K562 (cell line): ENCODE measurements at regions not wholly inside any gene's neighbourhood (a gene's known extent, or its start where the extent isn't known, plus 50 kb on each side); places are given as distances from the start of the nearest gene placed in this dataset.
A peak's percentile ranks its signal among the peaks of the same experiment; 100 is the strongest.

Source experiments
- CREB3L1 ChIP-seq: fragments of 450-650 bp; IDR thresholded peaks from 2 replicates; pipeline ENCODE4 v1.6.1; 2014; ENCODE audit warnings: low read depth, mild to moderate bottlenecking, moderate library complexity, borderline replicate concordance
- E4F1 ChIP-seq: fragments of 250-450 bp; sonication (Bioruptor Pico); IDR thresholded peaks from 2 replicates; pipeline ENCODE4 v1.5.0; 2021; ENCODE audit warnings: mild to moderate bottlenecking, borderline replicate concordance
- HNRNPLL ChIP-seq: fragments of 200-400 bp; formaldehyde crosslinking; IDR thresholded peaks from 2 replicates; pipeline ENCODE4 v1.6.1; 2017; ENCODE audit warnings: low read length, low read depth, mild to moderate bottlenecking; ENCODE audit not compliant: poor library complexity, severe bottlenecking
- MBD1 ChIP-seq: fragments of 250-450 bp; sonication (Bioruptor Pico); IDR thresholded peaks from 2 replicates; pipeline ENCODE4 v1.8.0; 2022; ENCODE audit warnings: inconsistent platforms
- NONO ChIP-seq, 2 experiments: fragments of 200-400 bp in 1 of 2; fragments of 450-650 bp in 1 of 2; formaldehyde crosslinking in 1 of 2; IDR thresholded peaks; 2 replicates each; pipeline ENCODE4 v1.6.1; 2017; ENCODE audit warnings: low read depth in 2 of 2, mild to moderate bottlenecking in 2 of 2, moderate library complexity in 2 of 2, low read length in 1 of 2
- PHTF2 ChIP-seq: fragments of 250-450 bp; sonication (Bioruptor Pico); IDR thresholded peaks from 2 replicates; pipeline ENCODE4 v1.5.0; 2021; ENCODE audit warnings: mild to moderate bottlenecking
- PML ChIP-seq: IDR thresholded peaks from 2 replicates; pipeline ENCODE4 v1.6.1; 2012; ENCODE audit warnings: low read length, inconsistent platforms
- RFX1 ChIP-seq: fragments of 450-650 bp; IDR thresholded peaks from 2 replicates; pipeline ENCODE4 v1.6.1; 2016; ENCODE audit warnings: mild to moderate bottlenecking, moderate library complexity
- RNF219 ChIP-seq: fragments of 250-450 bp; sonication (Bioruptor Pico); IDR thresholded peaks from 2 replicates; pipeline ENCODE4 v1.5.0; 2022; ENCODE audit warnings: mild to moderate bottlenecking
- SMAD1 ChIP-seq: fragments of 150-350 bp; IDR thresholded peaks from 2 replicates; pipeline ENCODE4 v1.6.1; 2014; ENCODE audit warnings: low read length, low read depth; ENCODE audit not compliant: partially characterized antibody
- SMARCC2 ChIP-seq: fragments of 450-650 bp; IDR thresholded peaks from 2 replicates; pipeline ENCODE4 v1.6.1; 2017; ENCODE audit warnings: antibody characterized with exemption, moderate library complexity, mild to moderate bottlenecking, low read depth
- SNRNP70 ChIP-seq: fragments of 200-400 bp; formaldehyde crosslinking; optimal IDR thresholded peaks from 2 replicates; pipeline ENCODE3; 2017; ENCODE audit warnings: low read depth, low read length
- ZNF280A ChIP-seq: fragments of 450-650 bp; IDR thresholded peaks from 2 replicates; pipeline ENCODE4 v1.6.1; 2018; ENCODE audit warnings: mild to moderate bottlenecking, low read depth; ENCODE audit not compliant: partially characterized antibody
- ZNF398 ChIP-seq: fragments of 250-450 bp; sonication (Bioruptor Pico); IDR thresholded peaks from 2 replicates; pipeline ENCODE4 v1.8.0; 2021; ENCODE audit warnings: moderate library complexity, mild to moderate bottlenecking, inconsistent platforms
- ZNF699 ChIP-seq: fragments of 250-450 bp; sonication (Bioruptor Pico); IDR thresholded peaks from 2 replicates; pipeline ENCODE4 v1.8.0; 2021; ENCODE audit warnings: mild to moderate bottlenecking, moderate library complexity; ENCODE audit not compliant: insufficient replicate concordance

- no peak for TF ChIP-seq SNRNP70
- no peak for TF ChIP-seq MBD1 (CRISPR knock-in tag)
- no peak for TF ChIP-seq SMAD1
- TF ChIP-seq HNRNPLL: peak; percentile 90
- peak; percentile 44; the same call in 1 of the 2 replicates for TF ChIP-seq SMARCC2
- no peak for TF ChIP-seq RFX1
- no peak for TF ChIP-seq PHTF2
- no peak for TF ChIP-seq RNF219 (CRISPR knock-in tag)
- no peak for TF ChIP-seq ZNF398 (CRISPR knock-in tag)
- TF ChIP-seq ZNF699: no peak
- TF ChIP-seq PML: peak; percentile 61; the same call in 1 of the 2 replicates
- TF ChIP-seq E4F1 (CRISPR knock-in tag): no peak
- TF ChIP-seq CREB3L1: 0 out of 2 replicates have a peak, but pooled peaks have one; percentile 25
- TF ChIP-seq ZNF280A: no peak
- TF ChIP-seq NONO (IDR thresholded peaks at IDR 0.05; ENCODE audit: low read depth in 2 of 2, low read length in 1 of 2): no peak; a peak in 1 of 4 replicates
These were observed 169.9 kb upstream of the LHX5 start (continued) for GRCh38 chr12:113641426-113642030.
